DND-41 (cell line): ENCODE measurements at regions not wholly inside any gene's neighbourhood (a gene's known extent, or its start where the extent isn't known, plus 50 kb on each side); places are given as distances from the start of the nearest gene placed in this dataset.
A peak's percentile ranks its signal among the peaks of the same experiment; 100 is the strongest.

ENCODE experiments used
- EZH2 ChIP-seq: IDR thresholded peaks from 3 replicates; pipeline ENCODE4 v1.6.1; 2012; ENCODE audit warnings: borderline replicate concordance, low read depth, mild to moderate bottlenecking, moderate library complexity, low read length, inconsistent platforms; ENCODE audit not compliant: severe bottlenecking
- TF ChIP-seq, protein P1 (sequence below): IDR thresholded peaks from 2 replicates; pipeline ENCODE4 v1.5.1; 2012; ENCODE audit warnings: borderline replicate concordance, low read length, moderate library complexity, mild to moderate bottlenecking; ENCODE audit not compliant: poor library complexity, severe bottlenecking; ENCODE audit errors: extremely low read depth

DNA sequence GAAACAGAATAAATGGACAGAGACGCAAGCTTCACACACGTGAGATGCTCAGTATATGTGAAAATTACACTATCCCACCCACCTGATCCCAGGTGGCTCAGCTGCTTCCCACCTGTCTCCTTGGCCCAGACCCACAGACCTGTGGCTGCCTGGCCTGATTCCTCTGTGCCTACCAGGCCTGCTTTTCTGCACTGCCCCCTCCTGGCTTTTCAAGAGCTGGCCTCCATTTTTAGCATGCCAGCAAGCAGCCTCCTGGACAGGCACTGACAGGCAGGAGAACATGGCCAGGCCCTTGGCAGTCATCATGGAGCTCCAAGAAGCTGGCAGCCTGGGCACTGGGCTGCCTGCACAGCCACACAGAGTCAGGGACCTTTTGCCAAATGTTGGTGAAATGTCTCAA is 79.5 kb upstream of the HMGXB4 start:
- TF ChIP-seq, protein P1, sequence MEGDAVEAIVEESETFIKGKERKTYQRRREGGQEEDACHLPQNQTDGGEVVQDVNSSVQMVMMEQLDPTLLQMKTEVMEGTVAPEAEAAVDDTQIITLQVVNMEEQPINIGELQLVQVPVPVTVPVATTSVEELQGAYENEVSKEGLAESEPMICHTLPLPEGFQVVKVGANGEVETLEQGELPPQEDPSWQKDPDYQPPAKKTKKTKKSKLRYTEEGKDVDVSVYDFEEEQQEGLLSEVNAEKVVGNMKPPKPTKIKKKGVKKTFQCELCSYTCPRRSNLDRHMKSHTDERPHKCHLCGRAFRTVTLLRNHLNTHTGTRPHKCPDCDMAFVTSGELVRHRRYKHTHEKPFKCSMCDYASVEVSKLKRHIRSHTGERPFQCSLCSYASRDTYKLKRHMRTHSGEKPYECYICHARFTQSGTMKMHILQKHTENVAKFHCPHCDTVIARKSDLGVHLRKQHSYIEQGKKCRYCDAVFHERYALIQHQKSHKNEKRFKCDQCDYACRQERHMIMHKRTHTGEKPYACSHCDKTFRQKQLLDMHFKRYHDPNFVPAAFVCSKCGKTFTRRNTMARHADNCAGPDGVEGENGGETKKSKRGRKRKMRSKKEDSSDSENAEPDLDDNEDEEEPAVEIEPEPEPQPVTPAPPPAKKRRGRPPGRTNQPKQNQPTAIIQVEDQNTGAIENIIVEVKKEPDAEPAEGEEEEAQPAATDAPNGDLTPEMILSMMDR = peak; percentile 9
- no peak for TF ChIP-seq EZH2
